GM12878 (cell line): ENCODE measurements at regions not wholly inside any gene's neighbourhood (a gene's known extent, or its start where the extent isn't known, plus 50 kb on each side); places are given as distances from the start of the nearest gene placed in this dataset.

Experiments used
- ATAC-seq: fragments of 200-7000 bp; cut with Tn5 transposase; 3 replicates; pipeline ENCODE4 v1.9.1; 2020; ENCODE audit warnings: mild to moderate bottlenecking, moderate library complexity
- BruUV-seq: library from RNA; stranded (reverse); fragments of 400-500 nt; replicated peaks from 2 replicates; lab custom pipeline; 2021; lab: Mats Ljungman, UMichigan
- CTCF ChIA-PET: fragments of 300-600 bp; sonication (Branson Sonifier 250); formaldehyde crosslinking; extraction: SDS; loops from one replicate; lab custom pipeline; 2021; ENCODE audit warnings: inconsistent platforms; lab: Yijun Ruan, JAX
- POLR2A ChIA-PET: fragments of 350-600 bp; formaldehyde crosslinking; extraction: SDS; loops from one replicate; lab custom pipeline; 2021; ENCODE audit warnings: inconsistent platforms; lab: Charles Lee
- RAD21 ChIA-PET: fragments of 300-600 bp; sonication (Branson Sonifier 250); formaldehyde crosslinking; loops from one replicate; lab custom pipeline; 2023; ENCODE audit warnings: antibody characterized with exemption; ENCODE audit not compliant: unreplicated experiment; lab: Charles Lee
- SMC1A ChIA-PET: fragments of 300-600 bp; sonication (Branson Sonifier 250); formaldehyde crosslinking; loops from one replicate; lab custom pipeline; 2023; ENCODE audit not compliant: unreplicated experiment, uncharacterized antibody; lab: Charles Lee
- DNase-seq: peaks from one replicate; pipeline ENCODE4 v3.0.0-alpha.2; 2011; ENCODE audit warnings: low read depth, low spot score
- FAIRE-seq: peaks from 3 replicates; lab custom pipeline; 2011; peaks lifted over from hg19 to GRCh38; lab: Jason Lieb, UNC
- H2AFZ ChIP-seq: 2 replicates; pipeline ENCODE4 v1.6.0; 2011; ENCODE audit warnings: low read depth, low read length, control low read depth; ENCODE audit not compliant: control insufficient read depth
- H3K27ac ChIP-seq: 2 replicates; pipeline ENCODE4 v1.5.1; 2011; ENCODE audit warnings: control low read depth; ENCODE audit not compliant: control insufficient read depth, insufficient read depth
- H3K27me3 ChIP-seq, 2 experiments: replicated peaks in 1 of 2; 2 replicates each; pipeline versions ENCODE4 v1.6.0 to v1.6.1; 2011; ENCODE audit warnings: low read length in 1 of 2; ENCODE audit not compliant: control insufficient read depth in 2 of 2, insufficient read depth in 2 of 2
- H3K36me3 ChIP-seq, 2 experiments: 2 replicates each; pipeline ENCODE4 v1.5.1; 2011; ENCODE audit warnings: low read length in 1 of 2; ENCODE audit not compliant: control insufficient read depth in 2 of 2, insufficient read depth in 2 of 2
- H3K4me1 ChIP-seq: 2 replicates; pipeline ENCODE4 v1.6.1; 2011; ENCODE audit warnings: mild to moderate bottlenecking, low read length, moderate library complexity, mixed read lengths; ENCODE audit not compliant: control insufficient read depth, insufficient read depth
- H3K4me2 ChIP-seq: 2 replicates; pipeline ENCODE4 v1.6.0; 2011; ENCODE audit warnings: control low read depth; ENCODE audit not compliant: control insufficient read depth, insufficient read depth
- H3K4me3 ChIP-seq: fragments of 200-600 bp; sonication (generic); 2 replicates; pipeline ENCODE4 v1.5.1; 2016
- H3K79me2 ChIP-seq: 2 replicates; pipeline ENCODE4 v1.6.0; 2011; ENCODE audit warnings: low read length; ENCODE audit not compliant: control insufficient read depth, insufficient read depth
- H3K9ac ChIP-seq: 2 replicates; pipeline ENCODE4 v1.8.0; 2011; ENCODE audit warnings: low read length, control low read depth, mixed read lengths; ENCODE audit not compliant: control insufficient read depth, insufficient read depth
- H3K9me3 ChIP-seq: replicated peaks from 3 replicates; pipeline ENCODE4 v1.5.1; 2011; ENCODE audit warnings: mild to moderate bottlenecking, low read length; ENCODE audit not compliant: control insufficient read depth, insufficient read depth
- H4K20me1 ChIP-seq: 2 replicates; pipeline ENCODE4 v1.6.0; 2011; ENCODE audit not compliant: control insufficient read depth, insufficient read depth
- BHLHE40 ChIP-seq, 2 experiments: fragments of 450-650 bp in 1 of 2; IDR thresholded peaks; 2 replicates each; pipeline ENCODE4 v1.6.1; 2011 to 2017; ENCODE audit warnings: low read depth in 2 of 2, borderline replicate concordance in 1 of 2, improper control_type of control experiment in 1 of 2, low read length in 1 of 2, mild to moderate bottlenecking in 1 of 2
- SMAD1 ChIP-seq: fragments of 450-650 bp; IDR thresholded peaks from 2 replicates; pipeline ENCODE4 v1.6.1; 2018; ENCODE audit warnings: mild to moderate bottlenecking, low read depth; ENCODE audit not compliant: partially characterized antibody
- ZNF24 ChIP-seq: fragments of 450-650 bp; IDR thresholded peaks from 2 replicates; pipeline ENCODE4 v1.6.1; 2017; ENCODE audit warnings: antibody characterized with exemption, mild to moderate bottlenecking
- ZZZ3 ChIP-seq: IDR thresholded peaks from 2 replicates; pipeline ENCODE4 v1.6.1; 2011; ENCODE audit warnings: low read depth; ENCODE audit not compliant: control insufficient read depth, insufficient read length
- WGBS: methylation state at CpG from one replicate; pipeline ENCODE4 v1.1.6; 2016; ENCODE audit warnings: low lambda C conversion rate; ENCODE audit not compliant: insufficient replicate concordance, insufficient coverage; ENCODE audit errors: missing lambda C conversion rate; 5-methylcytosine and 5-hydroxymethylcytosine counted together
- in situ Hi-C: fragments of 300-500 bp; cut with MboI; formaldehyde crosslinking; loops from 9 replicates; pipeline ENCODE4 v1.14.3; 2018; ENCODE audit warnings: mixed read lengths
- intact Hi-C: fragments of 100-400 bp; cut with micrococcal nuclease; formaldehyde crosslinking; loops from one replicate; pipeline ENCODE4 v1.14.2; 2022; ENCODE audit not compliant: unreplicated experiment
- TF ChIP-seq, protein P1 (sequence below): fragments of 450-650 bp; formaldehyde crosslinking; IDR thresholded peaks from 2 replicates; pipeline ENCODE4 v1.5.0; 2022; ENCODE audit warnings: mild to moderate bottlenecking, missing genetic modification characterization
- TF ChIP-seq, protein P2 (sequence below): IDR thresholded peaks from 2 replicates; pipeline ENCODE4 v1.6.1; 2011; ENCODE audit warnings: borderline replicate concordance, low read depth, mild to moderate bottlenecking, moderate library complexity, low read length; ENCODE audit not compliant: insufficient read depth, poor library complexity, severe bottlenecking
- TF ChIP-seq, protein P3 (sequence below): fragments of 450-650 bp; IDR thresholded peaks from 2 replicates; pipeline ENCODE4 v1.6.1; 2018; ENCODE audit warnings: borderline replicate concordance, mild to moderate bottlenecking; ENCODE audit not compliant: partially characterized antibody
- TF ChIP-seq, protein P4 (sequence below): IDR thresholded peaks from 2 replicates; pipeline ENCODE4 v1.6.1; 2012; ENCODE audit warnings: low read depth, low read length, improper control_type of control experiment
- TF ChIP-seq, protein P5 (sequence below): fragments of 450-650 bp; IDR thresholded peaks from 2 replicates; pipeline ENCODE4 v1.6.1; 2016; ENCODE audit warnings: mild to moderate bottlenecking

DNA sequence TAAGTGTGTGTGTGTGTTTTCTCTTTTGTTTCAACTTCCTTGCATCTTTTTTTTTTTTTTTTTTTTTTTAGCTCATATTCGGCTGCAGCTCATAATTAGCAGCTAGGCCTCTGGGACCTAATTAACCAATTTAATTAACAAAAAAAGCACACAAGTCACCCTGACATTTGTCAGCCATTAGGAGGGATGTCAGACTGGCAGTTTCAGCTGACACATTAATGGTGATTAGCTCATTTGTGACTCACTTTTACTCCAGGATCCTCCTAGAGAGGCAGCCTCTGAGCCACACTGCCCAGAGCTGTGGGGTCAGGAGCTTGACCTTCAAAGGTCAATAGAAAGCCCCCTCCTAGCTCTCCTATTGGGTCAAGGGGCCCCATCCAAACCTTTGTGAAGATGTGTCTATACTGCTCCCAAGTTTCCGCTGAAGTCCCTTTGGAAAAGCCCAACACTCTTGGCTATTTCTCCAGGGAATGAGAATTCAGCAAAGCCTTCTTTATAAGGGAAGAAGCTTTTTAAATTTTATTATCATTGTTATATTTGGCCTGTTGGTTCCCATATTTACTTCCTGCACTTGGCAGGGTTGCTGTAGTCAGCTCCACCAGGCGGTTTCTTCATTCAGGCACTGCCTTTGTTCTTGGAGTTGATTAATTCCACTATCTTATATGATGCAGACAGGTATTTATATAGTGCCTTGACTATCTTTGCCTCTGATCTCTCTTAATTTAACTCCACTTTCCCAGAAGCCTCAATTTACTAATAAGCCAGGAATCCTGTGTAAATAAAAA is 109.5 kb upstream of the HABP2 start (continued):
- TF ChIP-seq, protein P1, sequence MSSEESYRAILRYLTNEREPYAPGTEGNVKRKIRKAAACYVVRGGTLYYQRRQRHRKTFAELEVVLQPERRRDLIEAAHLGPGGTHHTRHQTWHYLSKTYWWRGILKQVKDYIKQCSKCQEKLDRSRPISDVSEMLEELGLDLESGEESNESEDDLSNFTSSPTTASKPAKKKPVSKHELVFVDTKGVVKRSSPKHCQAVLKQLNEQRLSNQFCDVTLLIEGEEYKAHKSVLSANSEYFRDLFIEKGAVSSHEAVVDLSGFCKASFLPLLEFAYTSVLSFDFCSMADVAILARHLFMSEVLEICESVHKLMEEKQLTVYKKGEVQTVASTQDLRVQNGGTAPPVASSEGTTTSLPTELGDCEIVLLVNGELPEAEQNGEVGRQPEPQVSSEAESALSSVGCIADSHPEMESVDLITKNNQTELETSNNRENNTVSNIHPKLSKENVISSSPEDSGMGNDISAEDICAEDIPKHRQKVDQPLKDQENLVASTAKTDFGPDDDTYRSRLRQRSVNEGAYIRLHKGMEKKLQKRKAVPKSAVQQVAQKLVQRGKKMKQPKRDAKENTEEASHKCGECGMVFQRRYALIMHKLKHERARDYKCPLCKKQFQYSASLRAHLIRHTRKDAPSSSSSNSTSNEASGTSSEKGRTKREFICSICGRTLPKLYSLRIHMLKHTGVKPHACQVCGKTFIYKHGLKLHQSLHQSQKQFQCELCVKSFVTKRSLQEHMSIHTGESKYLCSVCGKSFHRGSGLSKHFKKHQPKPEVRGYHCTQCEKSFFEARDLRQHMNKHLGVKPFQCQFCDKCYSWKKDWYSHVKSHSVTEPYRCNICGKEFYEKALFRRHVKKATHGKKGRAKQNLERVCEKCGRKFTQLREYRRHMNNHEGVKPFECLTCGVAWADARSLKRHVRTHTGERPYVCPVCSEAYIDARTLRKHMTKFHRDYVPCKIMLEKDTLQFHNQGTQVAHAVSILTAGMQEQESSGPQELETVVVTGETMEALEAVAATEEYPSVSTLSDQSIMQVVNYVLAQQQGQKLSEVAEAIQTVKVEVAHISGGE (CRISPR knock-in tag) = no peak

DNA sequence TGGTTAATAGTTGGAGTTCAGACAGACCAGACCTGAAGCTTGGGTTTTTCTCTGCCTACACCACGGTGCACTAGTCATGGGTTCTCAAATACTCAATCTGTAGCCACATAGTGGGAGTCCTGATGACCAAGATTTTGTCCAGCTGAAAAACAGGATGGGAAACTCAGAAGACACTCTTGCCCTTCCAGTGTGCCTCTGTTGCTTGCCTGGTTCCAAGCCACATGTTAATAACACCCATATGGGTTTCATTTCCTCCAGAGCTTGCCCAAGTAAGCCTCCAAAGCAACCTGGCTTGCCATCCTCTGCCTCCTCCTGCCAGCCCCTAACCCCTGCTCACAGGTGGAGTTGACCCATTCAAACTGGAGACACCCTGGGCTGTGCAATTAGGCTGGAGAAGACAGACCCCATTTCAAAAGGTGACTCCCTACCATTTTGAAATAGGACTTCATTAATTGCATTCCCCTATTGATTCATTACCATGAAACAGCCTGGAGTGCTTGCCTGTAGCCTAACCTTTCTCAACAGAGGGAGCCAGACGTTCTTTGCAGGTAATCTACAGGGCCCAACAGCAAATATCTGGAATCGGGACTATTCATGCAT is 108.0 kb upstream of the HABP2 start:
- no peak for ATAC-seq
- no peaks in the 10 kb centered on the region for H3K4me1 ChIP-seq
- no peaks in the 10 kb centered on the region for H3K36me3 ChIP-seq
- no peaks in the 10 kb centered on the region for H3K9me3 ChIP-seq
- BruUV-seq = no TSS peak
- ChIA-PET RAD21 (no interaction called here), POLR2A (no interaction called here), CTCF (interaction anchor here (0.8 kb wide), 1 partner anchor 664 kb away, joined by 4 read pairs; no protein-coding TSS in a partner anchor), SMC1A (interaction anchor here (1.1 to 1.7 kb wide), 2 partner anchors 9 kb away, joined by 3 to 4 read pairs; no protein-coding TSS in a partner anchor)
- no peak overlapping the region for H2AFZ ChIP-seq
- DNase-seq = no peak
- no peak overlapping the region for H3K27ac ChIP-seq
- 22% methylated on average over 3 of the region's 3 CpGs for WGBS
- H3K4me2 ChIP-seq = no peak overlapping the region
- no peaks in the 10 kb centered on the region for H4K20me1 ChIP-seq
- H3K9ac ChIP-seq = no peak overlapping the region
- no peak for FAIRE-seq
- H3K79me2 ChIP-seq = no peaks in the 10 kb centered on the region
- in situ Hi-C loops (no loop called here), intact Hi-C loops (no loop called here)
- H3K27me3 ChIP-seq = no peaks in the 10 kb centered on the region; a peak in 1 of 4 replicates
- H3K4me3 ChIP-seq = no peak overlapping the region
- TF ChIP-seq ZNF24 (no peak), SMAD1 (no peak), ZZZ3 (no peak), BHLHE40 (IDR thresholded peaks at IDR 0.05; ENCODE audit: borderline replicate concordance in 1 of 2, low read depth in 2 of 2, low read length in 1 of 2) (no peak)
- TF ChIP-seq, protein P2, sequence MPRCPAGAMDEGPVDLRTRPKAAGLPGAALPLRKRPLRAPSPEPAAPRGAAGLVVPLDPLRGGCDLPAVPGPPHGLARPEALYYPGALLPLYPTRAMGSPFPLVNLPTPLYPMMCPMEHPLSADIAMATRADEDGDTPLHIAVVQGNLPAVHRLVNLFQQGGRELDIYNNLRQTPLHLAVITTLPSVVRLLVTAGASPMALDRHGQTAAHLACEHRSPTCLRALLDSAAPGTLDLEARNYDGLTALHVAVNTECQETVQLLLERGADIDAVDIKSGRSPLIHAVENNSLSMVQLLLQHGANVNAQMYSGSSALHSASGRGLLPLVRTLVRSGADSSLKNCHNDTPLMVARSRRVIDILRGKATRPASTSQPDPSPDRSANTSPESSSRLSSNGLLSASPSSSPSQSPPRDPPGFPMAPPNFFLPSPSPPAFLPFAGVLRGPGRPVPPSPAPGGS = no peak
- TF ChIP-seq, protein P3, sequence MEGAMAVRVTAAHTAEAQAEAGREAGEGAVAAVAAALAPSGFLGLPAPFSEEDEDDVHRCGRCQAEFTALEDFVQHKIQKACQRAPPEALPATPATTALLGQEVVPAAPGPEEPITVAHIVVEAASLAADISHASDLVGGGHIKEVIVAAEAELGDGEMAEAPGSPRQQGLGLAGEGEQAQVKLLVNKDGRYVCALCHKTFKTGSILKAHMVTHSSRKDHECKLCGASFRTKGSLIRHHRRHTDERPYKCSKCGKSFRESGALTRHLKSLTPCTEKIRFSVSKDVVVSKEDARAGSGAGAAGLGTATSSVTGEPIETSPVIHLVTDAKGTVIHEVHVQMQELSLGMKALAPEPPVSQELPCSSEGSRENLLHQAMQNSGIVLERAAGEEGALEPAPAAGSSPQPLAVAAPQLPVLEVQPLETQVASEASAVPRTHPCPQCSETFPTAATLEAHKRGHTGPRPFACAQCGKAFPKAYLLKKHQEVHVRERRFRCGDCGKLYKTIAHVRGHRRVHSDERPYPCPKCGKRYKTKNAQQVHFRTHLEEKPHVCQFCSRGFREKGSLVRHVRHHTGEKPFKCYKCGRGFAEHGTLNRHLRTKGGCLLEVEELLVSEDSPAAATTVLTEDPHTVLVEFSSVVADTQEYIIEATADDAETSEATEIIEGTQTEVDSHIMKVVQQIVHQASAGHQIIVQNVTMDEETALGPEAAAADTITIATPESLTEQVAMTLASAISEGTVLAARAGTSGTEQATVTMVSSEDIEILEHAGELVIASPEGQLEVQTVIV = no peak
- TF ChIP-seq, protein P4, sequence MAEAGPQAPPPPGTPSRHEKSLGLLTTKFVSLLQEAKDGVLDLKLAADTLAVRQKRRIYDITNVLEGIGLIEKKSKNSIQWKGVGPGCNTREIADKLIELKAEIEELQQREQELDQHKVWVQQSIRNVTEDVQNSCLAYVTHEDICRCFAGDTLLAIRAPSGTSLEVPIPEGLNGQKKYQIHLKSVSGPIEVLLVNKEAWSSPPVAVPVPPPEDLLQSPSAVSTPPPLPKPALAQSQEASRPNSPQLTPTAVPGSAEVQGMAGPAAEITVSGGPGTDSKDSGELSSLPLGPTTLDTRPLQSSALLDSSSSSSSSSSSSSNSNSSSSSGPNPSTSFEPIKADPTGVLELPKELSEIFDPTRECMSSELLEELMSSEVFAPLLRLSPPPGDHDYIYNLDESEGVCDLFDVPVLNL = no peak
- TF ChIP-seq, protein P5, sequence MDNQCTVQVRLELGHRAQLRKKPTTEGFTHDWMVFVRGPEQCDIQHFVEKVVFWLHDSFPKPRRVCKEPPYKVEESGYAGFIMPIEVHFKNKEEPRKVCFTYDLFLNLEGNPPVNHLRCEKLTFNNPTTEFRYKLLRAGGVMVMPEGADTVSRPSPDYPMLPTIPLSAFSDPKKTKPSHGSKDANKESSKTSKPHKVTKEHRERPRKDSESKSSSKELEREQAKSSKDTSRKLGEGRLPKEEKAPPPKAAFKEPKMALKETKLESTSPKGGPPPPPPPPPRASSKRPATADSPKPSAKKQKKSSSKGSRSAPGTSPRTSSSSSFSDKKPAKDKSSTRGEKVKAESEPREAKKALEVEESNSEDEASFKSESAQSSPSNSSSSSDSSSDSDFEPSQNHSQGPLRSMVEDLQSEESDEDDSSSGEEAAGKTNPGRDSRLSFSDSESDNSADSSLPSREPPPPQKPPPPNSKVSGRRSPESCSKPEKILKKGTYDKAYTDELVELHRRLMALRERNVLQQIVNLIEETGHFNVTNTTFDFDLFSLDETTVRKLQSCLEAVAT = no peak
